SK-N-SH (cell line): ENCODE measurements at regions not wholly inside any gene's neighbourhood (a gene's known extent, or its start where the extent isn't known, plus 50 kb on each side); places are given as distances from the start of the nearest gene placed in this dataset.

Source experiments
- CTCF ChIA-PET: fragments of 300-600, 350-600 bp; formaldehyde crosslinking; extraction: SDS; loops from one replicate; lab custom pipeline; 2021; lab: Yijun Ruan, JAX
- POLR2A ChIA-PET: fragments of 350-600 bp; sonication (Branson Sonifier 250); formaldehyde crosslinking; extraction: SDS; loops from one replicate; lab custom pipeline; 2020; ENCODE audit warnings: antibody characterized with exemption, inconsistent platforms; lab: Yijun Ruan, JAX
- DNase-seq: peaks from one replicate; pipeline ENCODE4 v3.0.0; 2012
- H2AFZ ChIP-seq: fragments of 200-600 bp; sonication (generic); 2 replicates; pipeline ENCODE4 v1.8.1; 2016; ENCODE audit warnings: antibody characterized with exemption, mild to moderate bottlenecking, low read depth
- H3F3A ChIP-seq: fragments of 200-600 bp; sonication (generic); replicated peaks from 2 replicates; pipeline ENCODE3; 2016; ENCODE audit warnings: antibody characterized with exemption, mild to moderate bottlenecking; ENCODE audit not compliant: insufficient read depth
- H3K27ac ChIP-seq, 2 experiments: fragments of 200-500 bp in 1 of 2; fragments of 200-600 bp in 1 of 2; sonication (Bioruptor generic) in 1 of 2; sonication (generic), shearing (Covaris generic) in 1 of 2; 2 replicates each; pipeline versions ENCODE4 v1.5.1 to v1.6.1; 2014 to 2016; ENCODE audit warnings: low read depth in 2 of 2, inconsistent platforms in 1 of 2, low read length in 1 of 2, mild to moderate bottlenecking in 1 of 2, mixed read lengths in 1 of 2
- H3K27me3 ChIP-seq: fragments of 200-600 bp; sonication (generic), shearing (Covaris generic); 2 replicates; pipeline ENCODE4 v1.6.1; 2016; ENCODE audit warnings: mixed run types; ENCODE audit not compliant: insufficient read depth
- H3K36me3 ChIP-seq, 2 experiments: fragments of 200-500 bp in 1 of 2; fragments of 200-600 bp in 1 of 2; sonication (Bioruptor generic) in 1 of 2; sonication (generic) in 1 of 2; replicated peaks in 1 of 2; 2 replicates each; pipeline versions ENCODE3 to v1.5.1; 2014 to 2016; ENCODE audit warnings: low read length in 1 of 2, mild to moderate bottlenecking in 1 of 2; ENCODE audit not compliant: insufficient read depth in 2 of 2, control insufficient read depth in 1 of 2
- H3K4me1 ChIP-seq, 2 experiments: fragments of 200-500 bp in 1 of 2; fragments of 200-600 bp in 1 of 2; sonication (Bioruptor generic) in 1 of 2; sonication (generic), shearing (Covaris generic) in 1 of 2; 2 replicates each; pipeline versions ENCODE4 v1.5.1 to v1.6.1; 2014 to 2016; ENCODE audit warnings: low read depth in 1 of 2, low read length in 1 of 2, mixed run types in 1 of 2; ENCODE audit not compliant: insufficient read depth in 2 of 2, control insufficient read depth in 1 of 2
- H3K4me2 ChIP-seq: fragments of 200-600 bp; sonication (generic), shearing (Covaris generic); 2 replicates; pipeline ENCODE4 v1.6.1; 2017; ENCODE audit warnings: mixed run types
- H3K4me3 ChIP-seq, 2 experiments: fragments of 200-500 bp in 1 of 2; fragments of 200-600 bp in 1 of 2; sonication (Bioruptor generic) in 1 of 2; sonication (generic), shearing (Covaris generic) in 1 of 2; 2 replicates each; pipeline versions ENCODE4 v1.5.1 to v1.8.1; 2014 to 2016; ENCODE audit warnings: low read depth in 2 of 2, inconsistent platforms in 1 of 2, low read length in 1 of 2, mild to moderate bottlenecking in 1 of 2, mixed read lengths in 1 of 2, moderate library complexity in 1 of 2
- H3K79me2 ChIP-seq: fragments of 200-600 bp; sonication (generic); 2 replicates; pipeline ENCODE4 v1.8.1; 2017; ENCODE audit warnings: mild to moderate bottlenecking; ENCODE audit not compliant: insufficient read depth
- H3K9ac ChIP-seq: fragments of 200-600 bp; sonication (generic); 2 replicates; pipeline ENCODE4 v1.6.1; 2017; ENCODE audit warnings: mixed run types
- H3K9me2 ChIP-seq: fragments of 200-600 bp; sonication (generic); 2 replicates; pipeline ENCODE4 v1.6.1; 2017; ENCODE audit warnings: mixed run types
- H3K9me3 ChIP-seq: fragments of 200-600 bp; sonication (generic); 2 replicates; pipeline ENCODE4 v1.6.1; 2017; ENCODE audit warnings: mixed run types, mild to moderate bottlenecking, moderate library complexity
- H4K20me1 ChIP-seq: fragments of 200-600 bp; sonication (generic); 2 replicates; pipeline ENCODE4 v1.6.1; 2017; ENCODE audit warnings: mild to moderate bottlenecking, mixed run types; ENCODE audit not compliant: insufficient read depth
- EP300 ChIP-seq, 2 experiments: IDR thresholded peaks; 2 replicates each; pipeline versions ENCODE4 v1.4.0 to v1.6.1; 2012; ENCODE audit warnings: borderline replicate concordance in 1 of 2, low read depth in 1 of 2, low read length in 1 of 2
- EZH2phosphoT487 ChIP-seq: fragments of 200-600 bp; sonication (generic); IDR thresholded peaks from 2 replicates; pipeline ENCODE4 v1.6.1; 2017; ENCODE audit warnings: low read depth, mixed run types, mild to moderate bottlenecking, antibody characterized with exemption, moderate library complexity, borderline replicate concordance
- FOSL2 ChIP-seq: IDR thresholded peaks from 2 replicates; pipeline ENCODE4 v1.4.0; 2012; ENCODE audit warnings: low read depth, mild to moderate bottlenecking, moderate library complexity, borderline replicate concordance
- FOXM1 ChIP-seq: IDR thresholded peaks from 2 replicates; pipeline ENCODE4 v1.4.0; 2012; ENCODE audit warnings: low read depth, mild to moderate bottlenecking
- GABPA ChIP-seq: IDR thresholded peaks from 2 replicates; pipeline ENCODE4 v1.4.0; 2012; ENCODE audit warnings: low read depth, mild to moderate bottlenecking
- GATA2 ChIP-seq: sonication (generic); formaldehyde crosslinking; IDR thresholded peaks from 2 replicates; pipeline ENCODE4 v1.5.0; 2020; ENCODE audit warnings: mild to moderate bottlenecking, missing genetic modification reagents
- IRF3 ChIP-seq: fragments of 150-350 bp; IDR thresholded peaks from 2 replicates; pipeline ENCODE4 v1.6.1; 2016; ENCODE audit warnings: mild to moderate bottlenecking, low read depth, low read length
- JUND ChIP-seq: IDR thresholded peaks from 2 replicates; pipeline ENCODE4 v1.4.0; 2012
- MXI1 ChIP-seq: IDR thresholded peaks from 2 replicates; pipeline ENCODE4 v1.6.1; 2012; ENCODE audit warnings: mild to moderate bottlenecking, low read depth, low read length, improper control_type of control experiment
- NFIC ChIP-seq: IDR thresholded peaks from 2 replicates; pipeline ENCODE4 v1.4.0; 2012; ENCODE audit warnings: borderline replicate concordance
- NRF1 ChIP-seq: IDR thresholded peaks from 2 replicates; pipeline ENCODE4 v1.6.1; 2012; ENCODE audit warnings: low read depth, mild to moderate bottlenecking, low read length
- PBX3 ChIP-seq: IDR thresholded peaks from 2 replicates; pipeline ENCODE4; 2012
- POLR2AphosphoS5 ChIP-seq: IDR thresholded peaks from 2 replicates; pipeline ENCODE4 v1.6.1; 2012; ENCODE audit warnings: low read depth, low read length
- RCOR1 ChIP-seq: fragments of 150-350 bp; IDR thresholded peaks from 2 replicates; pipeline ENCODE4 v1.6.1; 2017; ENCODE audit warnings: antibody characterized with exemption, low read length
- RFX5 ChIP-seq: IDR thresholded peaks from 2 replicates; pipeline ENCODE4 v1.6.1; 2012; ENCODE audit warnings: mild to moderate bottlenecking, improper control_type of control experiment, low read length
- SMC3 ChIP-seq: IDR thresholded peaks from 2 replicates; pipeline ENCODE4 v1.6.1; 2012; ENCODE audit warnings: low read depth, low read length, improper control_type of control experiment
- TAF1 ChIP-seq: IDR thresholded peaks from 2 replicates; pipeline ENCODE4 v1.6.1; 2012; ENCODE audit warnings: low read depth, mild to moderate bottlenecking, low read length, moderate library complexity, borderline replicate concordance
- YY1 ChIP-seq: IDR thresholded peaks from 2 replicates; pipeline ENCODE4 v1.4.0; 2012; ENCODE audit warnings: low read depth, mild to moderate bottlenecking
- WGBS: methylation state at CpG from one replicate; pipeline ENCODE4 v1.1.6; 2017; ENCODE audit warnings: low lambda C conversion rate; 5-methylcytosine and 5-hydroxymethylcytosine counted together
- TF ChIP-seq, protein P1 (sequence below): fragments of 200-600 bp; sonication (generic); IDR thresholded peaks from 2 replicates; pipeline ENCODE4 v1.6.1; 2017; ENCODE audit warnings: antibody characterized with exemption, mild to moderate bottlenecking, moderate library complexity

DNA sequence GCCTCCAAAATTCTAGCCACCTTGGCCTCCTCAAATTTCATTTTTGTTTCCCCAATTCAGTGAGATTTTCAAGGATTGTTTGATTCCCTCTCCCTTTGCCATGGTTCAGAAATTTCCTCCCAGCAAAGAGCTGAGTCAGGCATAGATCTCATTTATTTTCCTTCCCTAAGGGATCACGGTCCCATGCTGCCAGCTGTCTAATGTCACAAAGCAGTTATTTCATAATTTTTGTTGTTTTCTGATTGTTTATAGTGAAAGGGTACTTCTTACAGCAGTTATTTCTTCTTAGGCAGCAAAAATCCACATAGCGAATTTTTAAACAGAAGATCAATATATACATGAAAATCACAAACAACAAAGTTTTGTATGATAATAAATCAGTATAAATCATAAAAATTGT is 470.5 kb upstream of the MAGEB18 start:
- POLR2A ChIA-PET: no interaction called here
- Histone ChIP-seq H2AFZ (no peak overlapping the region), H3K4me1 (no peaks in the 10 kb centered on the region), H3K9me3 (no peaks in the 10 kb centered on the region), H3K36me3 (no peaks in the 10 kb centered on the region), H4K20me1 (no peaks in the 10 kb centered on the region), H3K27me3 (no peaks in the 10 kb centered on the region), H3K4me2 (no peak overlapping the region), H3K9me2 (no peaks in the 10 kb centered on the region), H3K27ac (no peak overlapping the region), H3K79me2 (no peaks in the 10 kb centered on the region), H3F3A (no peaks in the 10 kb centered on the region), H3K4me3 (no peak overlapping the region), H3K9ac (no peak overlapping the region)
- DNase-seq: no peak
- CTCF ChIA-PET: no interaction called here
- 9% methylated on average over 2 of the region's 2 CpGs for WGBS
- TF ChIP-seq IRF3 (no peak), GABPA (no peak), NFIC (no peak), JUND (no peak), PBX3 (no peak), MXI1 (no peak), GATA2 (CRISPR knock-in tag) (no peak), FOSL2 (no peak), YY1 (no peak), EP300 (IDR thresholded peaks at IDR 0.05; ENCODE audit: borderline replicate concordance in 1 of 2, low read depth in 1 of 2, low read length in 1 of 2) (no peak), FOXM1 (no peak), NRF1 (no peak), TAF1 (no peak), POLR2AphosphoS5 (no peak), EZH2phosphoT487 (no peak), RCOR1 (no peak), RFX5 (no peak)

- Histone ChIP-seq H3K9ac (no peak overlapping the region), H3K79me2 (no peaks in the 10 kb centered on the region), H3K4me1 (no peaks in the 10 kb centered on the region), H3K9me3 (no peaks in the 10 kb centered on the region), H3K4me3 (no peak overlapping the region), H4K20me1 (no peaks in the 10 kb centered on the region), H3K36me3 (no peaks in the 10 kb centered on the region), H3K27ac (no peak overlapping the region), H2AFZ (no peak overlapping the region), H3K27me3 (no peaks in the 10 kb centered on the region), H3K9me2 (no peaks in the 10 kb centered on the region), H3K4me2 (no peak overlapping the region), H3F3A (no peaks in the 10 kb centered on the region)
- ChIA-PET CTCF (interaction anchor here (0.7 kb wide), 1 partner anchor 50 kb away, joined by 3 read pairs; no protein-coding TSS in a partner anchor), POLR2A (no interaction called here)
- 18% methylated on average over 3 of the region's 3 CpGs for WGBS
- TF ChIP-seq, protein P1, sequence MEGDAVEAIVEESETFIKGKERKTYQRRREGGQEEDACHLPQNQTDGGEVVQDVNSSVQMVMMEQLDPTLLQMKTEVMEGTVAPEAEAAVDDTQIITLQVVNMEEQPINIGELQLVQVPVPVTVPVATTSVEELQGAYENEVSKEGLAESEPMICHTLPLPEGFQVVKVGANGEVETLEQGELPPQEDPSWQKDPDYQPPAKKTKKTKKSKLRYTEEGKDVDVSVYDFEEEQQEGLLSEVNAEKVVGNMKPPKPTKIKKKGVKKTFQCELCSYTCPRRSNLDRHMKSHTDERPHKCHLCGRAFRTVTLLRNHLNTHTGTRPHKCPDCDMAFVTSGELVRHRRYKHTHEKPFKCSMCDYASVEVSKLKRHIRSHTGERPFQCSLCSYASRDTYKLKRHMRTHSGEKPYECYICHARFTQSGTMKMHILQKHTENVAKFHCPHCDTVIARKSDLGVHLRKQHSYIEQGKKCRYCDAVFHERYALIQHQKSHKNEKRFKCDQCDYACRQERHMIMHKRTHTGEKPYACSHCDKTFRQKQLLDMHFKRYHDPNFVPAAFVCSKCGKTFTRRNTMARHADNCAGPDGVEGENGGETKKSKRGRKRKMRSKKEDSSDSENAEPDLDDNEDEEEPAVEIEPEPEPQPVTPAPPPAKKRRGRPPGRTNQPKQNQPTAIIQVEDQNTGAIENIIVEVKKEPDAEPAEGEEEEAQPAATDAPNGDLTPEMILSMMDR: no peak
- TF ChIP-seq RFX5 (no peak), SMC3 (no peak), NFIC (no peak), GABPA (no peak)
- no peak for DNase-seq
Measured at GRCh38 chrX:25674776-25675175, 463.4 kb upstream of the MAGEB18 start.
